HG02588 (cell line): ENCODE measurements at regions not wholly inside any gene's neighbourhood (a gene's known extent, or its start where the extent isn't known, plus 50 kb on each side); places are given as distances from the start of the nearest gene placed in this dataset.
A peak's percentile ranks its signal among the peaks of the same experiment; 100 is the strongest.

Source experiments
- ATAC-seq: cut with Tn5 transposase; IDR thresholded peaks from one replicate; pipeline ENCODE4 v1.9.1; 2021; ENCODE audit warnings: mild to moderate bottlenecking, moderate library complexity; ENCODE audit not compliant: unreplicated experiment

GRCh38 chr5:167699432-167699831 is 592.0 kb upstream of the WWC1 start:
- ATAC-seq, result no peak

GRCh38 chr5:167701051-167701450 is 590.4 kb upstream of the WWC1 start:
- no peak for ATAC-seq

- no peak for ATAC-seq
Observed at GRCh38 chr5:167702014-167702413, 589.4 kb upstream of the WWC1 start.

GRCh38 chr5:167708449-167708848 is 583.0 kb upstream of the WWC1 start:
- no peak for ATAC-seq

GRCh38 chr5:167709625-167710024 is 581.8 kb upstream of the WWC1 start:
- peak; percentile 51 for ATAC-seq

- ATAC-seq, result no peak
Observed at GRCh38 chr5:167710444-167711073, 580.9 kb upstream of the WWC1 start.

- no peak for ATAC-seq
Observed at GRCh38 chr5:167712986-167713585, 578.4 kb upstream of the WWC1 start.

GRCh38 chr5:167713896-167714295 is 577.5 kb upstream of the WWC1 start:
- ATAC-seq, result no peak

GRCh38 chr5:167716126-167716775 is 575.2 kb upstream of the WWC1 start:
- no peak for ATAC-seq

GRCh38 chr5:167720259-167720658 is 571.2 kb upstream of the WWC1 start:
- no peak for ATAC-seq

- ATAC-seq, result no peak
Observed at GRCh38 chr5:167720676-167721260, 570.7 kb upstream of the WWC1 start.

GRCh38 chr5:167721926-167722440 is 569.5 kb upstream of the WWC1 start:
- ATAC-seq, result no peak

GRCh38 chr5:167723254-167723871 is 568.1 kb upstream of the WWC1 start:
- peak; percentile 96 for ATAC-seq

- ATAC-seq, result no peak
Observed at GRCh38 chr5:167725264-167725663, 566.2 kb upstream of the WWC1 start.

- no peak for ATAC-seq
Observed at GRCh38 chr5:167725741-167726140, 565.7 kb upstream of the WWC1 start.

- no peak for ATAC-seq
Observed at GRCh38 chr5:167726642-167727041, 564.8 kb upstream of the WWC1 start.

- ATAC-seq, result no peak
Observed at GRCh38 chr5:167730121-167730520, 561.3 kb upstream of the WWC1 start.

GRCh38 chr5:167730656-167731055 is 560.8 kb upstream of the WWC1 start:
- no peak for ATAC-seq

- ATAC-seq, result no peak
Observed at GRCh38 chr5:167731951-167732350, 559.5 kb upstream of the WWC1 start.

GRCh38 chr5:167732499-167732898 is 558.9 kb upstream of the WWC1 start:
- ATAC-seq, result no peak

- no peak for ATAC-seq
Observed at GRCh38 chr5:167736992-167737391, 554.5 kb upstream of the WWC1 start.
